Neural cell (in vitro differentiated cells): ENCODE measurements at regions not wholly inside any gene's neighbourhood (a gene's known extent, or its start where the extent isn't known, plus 50 kb on each side); places are given as distances from the start of the nearest gene placed in this dataset.

Experiments
- H2AFZ ChIP-seq: fragments of 200-600, 300-800 bp; sonication (generic), shearing (Covaris generic); 2 replicates; pipeline ENCODE4 v1.6.0; 2014; ENCODE audit warnings: low read depth, mild to moderate bottlenecking, antibody characterized with exemption, low read length, moderate library complexity
- H3F3A ChIP-seq: fragments of 200-600 bp; shearing (Covaris generic); 2 replicates; pipeline ENCODE4 v1.6.1; 2016; ENCODE audit warnings: mild to moderate bottlenecking, moderate library complexity, mixed read lengths, antibody characterized with exemption, low read length; ENCODE audit not compliant: insufficient read depth, poor library complexity, severe bottlenecking
- H3K27ac ChIP-seq: fragments of 200-600, 300-800 bp; sonication (generic), shearing (Covaris generic); 2 replicates; pipeline ENCODE4 v1.5.1; 2014; ENCODE audit warnings: mild to moderate bottlenecking, low read length, moderate library complexity
- H3K27me3 ChIP-seq: fragments of 300-800, 200-600 bp; sonication (generic), shearing (Covaris generic); 2 replicates; pipeline ENCODE4 v1.6.0; 2014; ENCODE audit warnings: mild to moderate bottlenecking, low read depth, low read length, moderate library complexity; ENCODE audit not compliant: insufficient read depth
- H3K36me3 ChIP-seq: fragments of 300-800, 200-600 bp; sonication (generic), shearing (Covaris generic); 2 replicates; pipeline ENCODE4 v1.5.1; 2014; ENCODE audit warnings: mild to moderate bottlenecking, antibody characterized with exemption, low read length, moderate library complexity; ENCODE audit not compliant: insufficient read depth
- H3K4me2 ChIP-seq: fragments of 300-800, 200-600 bp; sonication (generic), shearing (Covaris generic); 2 replicates; pipeline ENCODE4 v1.6.0; 2014; ENCODE audit warnings: mild to moderate bottlenecking, low read length
- H3K4me3 ChIP-seq: fragments of 300-800, 200-600 bp; sonication (generic), shearing (Covaris generic); 2 replicates; pipeline ENCODE4 v1.5.1; 2014; ENCODE audit warnings: mild to moderate bottlenecking, low read length, moderate library complexity
- H3K79me2 ChIP-seq: fragments of 200-600 bp; shearing (Covaris generic); replicated peaks from 2 replicates; pipeline ENCODE4 v1.6.0; 2014; ENCODE audit warnings: mild to moderate bottlenecking, low read length, moderate library complexity; ENCODE audit not compliant: insufficient read depth
- H3K9ac ChIP-seq: fragments of 300-800, 200-600 bp; sonication (generic), shearing (Covaris generic); 2 replicates; pipeline ENCODE4 v1.6.1; 2016; ENCODE audit warnings: mild to moderate bottlenecking, low read length, mixed read lengths
- H3K9me2 ChIP-seq: fragments of 200-600 bp; shearing (Covaris generic); 2 replicates; pipeline ENCODE4 v1.6.1; 2016; ENCODE audit warnings: mild to moderate bottlenecking, low read length, mixed read lengths; ENCODE audit not compliant: insufficient read depth
- H3K9me3 ChIP-seq: fragments of 200-600, 300-800 bp; sonication (generic), shearing (Covaris generic); 2 replicates; pipeline ENCODE4 v1.6.1; 2016; ENCODE audit warnings: mild to moderate bottlenecking, mixed run types, low read length, moderate library complexity, mixed read lengths
- H4K20me1 ChIP-seq: fragments of 200-600 bp; shearing (Covaris generic); 2 replicates; pipeline ENCODE4 v1.6.1; 2016; ENCODE audit warnings: mild to moderate bottlenecking, mixed run types; ENCODE audit not compliant: insufficient read depth
- EP300 ChIP-seq: fragments of 450-650 bp; conservative IDR thresholded peaks from 2 replicates; pipeline ENCODE4 v1.6.1; 2014; ENCODE audit warnings: antibody characterized with exemption, mild to moderate bottlenecking, moderate library complexity; ENCODE audit not compliant: poor library complexity, severe bottlenecking
- EZH2 ChIP-seq: fragments of 200-600, 300-800 bp; shearing (Covaris generic), sonication (generic); IDR thresholded peaks from 2 replicates; pipeline ENCODE4 v1.6.1; 2014; ENCODE audit warnings: antibody characterized with exemption, low read length, borderline replicate concordance, mild to moderate bottlenecking; ENCODE audit not compliant: insufficient read depth, poor library complexity, severe bottlenecking
- MXI1 ChIP-seq: fragments of 450-650 bp; conservative IDR thresholded peaks from 2 replicates; pipeline ENCODE4 v1.6.1; 2014; ENCODE audit warnings: antibody characterized with exemption, mild to moderate bottlenecking; ENCODE audit not compliant: poor library complexity, severe bottlenecking
- POLR2AphosphoS5 ChIP-seq: IDR thresholded peaks from 2 replicates; pipeline ENCODE4 v1.6.1; 2012
- RAD21 ChIP-seq: fragments of 450-650 bp; conservative IDR thresholded peaks from 2 replicates; pipeline ENCODE4 v1.6.1; 2014; ENCODE audit warnings: antibody characterized with exemption, mild to moderate bottlenecking, moderate library complexity
- SMC3 ChIP-seq: fragments of 450-650 bp; conservative IDR thresholded peaks from 2 replicates; pipeline ENCODE4 v1.6.1; 2014; ENCODE audit warnings: antibody characterized with exemption, mild to moderate bottlenecking, moderate library complexity; ENCODE audit not compliant: poor library complexity
- TAF1 ChIP-seq: IDR thresholded peaks from 2 replicates; pipeline ENCODE4 v1.6.1; 2012; ENCODE audit warnings: low read depth
- TF ChIP-seq, protein P1 (sequence below): fragments of 450-650 bp; IDR thresholded peaks from 2 replicates; pipeline ENCODE4 v1.5.1; 2014; ENCODE audit warnings: antibody characterized with exemption, mild to moderate bottlenecking, moderate library complexity; ENCODE audit not compliant: poor library complexity, severe bottlenecking
- TF ChIP-seq, protein P2 (sequence below): IDR thresholded peaks from 2 replicates; pipeline ENCODE4 v1.6.1; 2012; ENCODE audit warnings: borderline replicate concordance

DNA sequence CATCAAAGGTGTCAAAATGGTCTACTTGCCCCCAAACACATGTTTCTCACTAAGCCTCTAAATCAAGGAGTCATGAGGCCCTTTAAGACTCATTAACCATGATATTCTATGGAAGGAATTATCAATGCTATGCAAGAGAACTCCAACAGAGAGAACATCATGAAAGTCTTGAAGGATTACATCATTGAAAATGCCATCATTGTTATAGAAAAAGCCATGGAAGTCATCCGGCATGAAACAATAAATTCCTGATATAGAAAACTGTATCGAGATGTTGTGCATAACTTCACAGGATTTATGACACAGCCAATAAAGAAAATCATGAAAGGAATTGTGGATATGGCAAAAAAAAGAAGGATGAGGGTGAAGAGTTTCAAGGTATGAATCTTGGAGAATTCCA is 1363.6 kb upstream of the CDH2 start:
- Histone ChIP-seq H2AFZ (no peak overlapping the region), H3K9ac (no peak overlapping the region), H3K27me3 (no peaks in the 10 kb centered on the region), H3K36me3 (no peaks in the 10 kb centered on the region), H3K79me2 (no peaks in the 10 kb centered on the region), H3F3A (no peaks in the 10 kb centered on the region), H3K4me3 (no peak overlapping the region), H3K4me2 (no peak overlapping the region), H3K9me2 (no peaks in the 10 kb centered on the region), H4K20me1 (no peaks in the 10 kb centered on the region), H3K9me3 (no peaks in the 10 kb centered on the region), H3K27ac (no peak overlapping the region)
- TF ChIP-seq EZH2 (no peak), MXI1 (no peak), RAD21 (no peak), POLR2AphosphoS5 (no peak), EP300 (no peak), SMC3 (no peak)
- TF ChIP-seq, protein P1, sequence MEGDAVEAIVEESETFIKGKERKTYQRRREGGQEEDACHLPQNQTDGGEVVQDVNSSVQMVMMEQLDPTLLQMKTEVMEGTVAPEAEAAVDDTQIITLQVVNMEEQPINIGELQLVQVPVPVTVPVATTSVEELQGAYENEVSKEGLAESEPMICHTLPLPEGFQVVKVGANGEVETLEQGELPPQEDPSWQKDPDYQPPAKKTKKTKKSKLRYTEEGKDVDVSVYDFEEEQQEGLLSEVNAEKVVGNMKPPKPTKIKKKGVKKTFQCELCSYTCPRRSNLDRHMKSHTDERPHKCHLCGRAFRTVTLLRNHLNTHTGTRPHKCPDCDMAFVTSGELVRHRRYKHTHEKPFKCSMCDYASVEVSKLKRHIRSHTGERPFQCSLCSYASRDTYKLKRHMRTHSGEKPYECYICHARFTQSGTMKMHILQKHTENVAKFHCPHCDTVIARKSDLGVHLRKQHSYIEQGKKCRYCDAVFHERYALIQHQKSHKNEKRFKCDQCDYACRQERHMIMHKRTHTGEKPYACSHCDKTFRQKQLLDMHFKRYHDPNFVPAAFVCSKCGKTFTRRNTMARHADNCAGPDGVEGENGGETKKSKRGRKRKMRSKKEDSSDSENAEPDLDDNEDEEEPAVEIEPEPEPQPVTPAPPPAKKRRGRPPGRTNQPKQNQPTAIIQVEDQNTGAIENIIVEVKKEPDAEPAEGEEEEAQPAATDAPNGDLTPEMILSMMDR = no peak

- no peak overlapping the region for H3K27ac ChIP-seq
- no peaks in the 10 kb centered on the region for H3K9me3 ChIP-seq
- H3K27me3 ChIP-seq = no peaks in the 10 kb centered on the region
- H3K9me2 ChIP-seq = no peaks in the 10 kb centered on the region
- H3K79me2 ChIP-seq = no peaks in the 10 kb centered on the region
- TF ChIP-seq RAD21 (no peak), EZH2 (no peak), MXI1 (no peak), POLR2AphosphoS5 (no peak), SMC3 (no peak), TAF1 (no peak), EP300 (no peak)
- TF ChIP-seq, protein P1 = no peak
- TF ChIP-seq, protein P2, sequence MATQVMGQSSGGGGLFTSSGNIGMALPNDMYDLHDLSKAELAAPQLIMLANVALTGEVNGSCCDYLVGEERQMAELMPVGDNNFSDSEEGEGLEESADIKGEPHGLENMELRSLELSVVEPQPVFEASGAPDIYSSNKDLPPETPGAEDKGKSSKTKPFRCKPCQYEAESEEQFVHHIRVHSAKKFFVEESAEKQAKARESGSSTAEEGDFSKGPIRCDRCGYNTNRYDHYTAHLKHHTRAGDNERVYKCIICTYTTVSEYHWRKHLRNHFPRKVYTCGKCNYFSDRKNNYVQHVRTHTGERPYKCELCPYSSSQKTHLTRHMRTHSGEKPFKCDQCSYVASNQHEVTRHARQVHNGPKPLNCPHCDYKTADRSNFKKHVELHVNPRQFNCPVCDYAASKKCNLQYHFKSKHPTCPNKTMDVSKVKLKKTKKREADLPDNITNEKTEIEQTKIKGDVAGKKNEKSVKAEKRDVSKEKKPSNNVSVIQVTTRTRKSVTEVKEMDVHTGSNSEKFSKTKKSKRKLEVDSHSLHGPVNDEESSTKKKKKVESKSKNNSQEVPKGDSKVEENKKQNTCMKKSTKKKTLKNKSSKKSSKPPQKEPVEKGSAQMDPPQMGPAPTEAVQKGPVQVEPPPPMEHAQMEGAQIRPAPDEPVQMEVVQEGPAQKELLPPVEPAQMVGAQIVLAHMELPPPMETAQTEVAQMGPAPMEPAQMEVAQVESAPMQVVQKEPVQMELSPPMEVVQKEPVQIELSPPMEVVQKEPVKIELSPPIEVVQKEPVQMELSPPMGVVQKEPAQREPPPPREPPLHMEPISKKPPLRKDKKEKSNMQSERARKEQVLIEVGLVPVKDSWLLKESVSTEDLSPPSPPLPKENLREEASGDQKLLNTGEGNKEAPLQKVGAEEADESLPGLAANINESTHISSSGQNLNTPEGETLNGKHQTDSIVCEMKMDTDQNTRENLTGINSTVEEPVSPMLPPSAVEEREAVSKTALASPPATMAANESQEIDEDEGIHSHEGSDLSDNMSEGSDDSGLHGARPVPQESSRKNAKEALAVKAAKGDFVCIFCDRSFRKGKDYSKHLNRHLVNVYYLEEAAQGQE = no peak
- H3F3A ChIP-seq = no peaks in the 10 kb centered on the region
- H3K36me3 ChIP-seq = no peaks in the 10 kb centered on the region
- H2AFZ ChIP-seq = no peak overlapping the region
- no peak overlapping the region for H3K4me3 ChIP-seq
- H4K20me1 ChIP-seq = no peaks in the 10 kb centered on the region
- no peak overlapping the region for H3K9ac ChIP-seq
- no peak overlapping the region for H3K4me2 ChIP-seq
Observed at GRCh38 chr18:29531746-29532145, 1354.8 kb upstream of the CDH2 start.
